Lower leg skin (tissue), 4 donors: ENCODE measurements at regions not wholly inside any gene's neighbourhood (a gene's known extent, or its start where the extent isn't known, plus 50 kb on each side); places are given as distances from the start of the nearest gene placed in this dataset.

ENCODE experiments used
- DNase-seq, 2 donors: peaks; one replicate each; pipeline ENCODE4 v3.0.0-alpha.2; 2019; ENCODE audit warnings: low spot score in 2 of 2
- H3K4me3 ChIP-seq: fragments of 200-600 bp; sonication (generic); 2 replicates; pipeline ENCODE4 v1.5.1; 2017; ENCODE audit warnings: mild to moderate bottlenecking, low read depth; ENCODE audit not compliant: poor library complexity, severe bottlenecking
- POLR2A ChIP-seq, 2 donors: fragments of 450-650 bp; IDR thresholded peaks; one replicate each; pipeline ENCODE4 v1.6.1; 2016 to 2017; ENCODE audit warnings: antibody characterized with exemption in 2 of 2, mild to moderate bottlenecking in 1 of 2, moderate library complexity in 1 of 2
- WGBS, 2 donors: methylation state at CpG; one replicate each; pipeline ENCODE4 v1.1.5; 2018; 5-methylcytosine and 5-hydroxymethylcytosine counted together
- intact Hi-C: fragments of 100-400 bp; cut with DNase I; formaldehyde crosslinking; loops from one replicate; pipeline ENCODE4 v1.15.0; 2023; ENCODE audit warnings: low total_unique reads
- TF ChIP-seq, protein P1 (sequence below), 3 donors: fragments of 450-650 bp; IDR thresholded peaks; one replicate each; pipeline ENCODE4 v1.5.1; 2016; ENCODE audit warnings: antibody characterized with exemption in 3 of 3, mild to moderate bottlenecking in 3 of 3, moderate library complexity in 2 of 3

GRCh38 chr10:89921403-89921802 is 220.0 kb downstream of the KIF20B start:
- H3K4me3 ChIP-seq: no peak overlapping the region
- intact Hi-C loops: no loop called here
- DNase-seq: no peak
- WGBS, 2 donors: 60 to 61% methylated on average over 5 of the region's 5 CpGs
- TF ChIP-seq, protein P1, sequence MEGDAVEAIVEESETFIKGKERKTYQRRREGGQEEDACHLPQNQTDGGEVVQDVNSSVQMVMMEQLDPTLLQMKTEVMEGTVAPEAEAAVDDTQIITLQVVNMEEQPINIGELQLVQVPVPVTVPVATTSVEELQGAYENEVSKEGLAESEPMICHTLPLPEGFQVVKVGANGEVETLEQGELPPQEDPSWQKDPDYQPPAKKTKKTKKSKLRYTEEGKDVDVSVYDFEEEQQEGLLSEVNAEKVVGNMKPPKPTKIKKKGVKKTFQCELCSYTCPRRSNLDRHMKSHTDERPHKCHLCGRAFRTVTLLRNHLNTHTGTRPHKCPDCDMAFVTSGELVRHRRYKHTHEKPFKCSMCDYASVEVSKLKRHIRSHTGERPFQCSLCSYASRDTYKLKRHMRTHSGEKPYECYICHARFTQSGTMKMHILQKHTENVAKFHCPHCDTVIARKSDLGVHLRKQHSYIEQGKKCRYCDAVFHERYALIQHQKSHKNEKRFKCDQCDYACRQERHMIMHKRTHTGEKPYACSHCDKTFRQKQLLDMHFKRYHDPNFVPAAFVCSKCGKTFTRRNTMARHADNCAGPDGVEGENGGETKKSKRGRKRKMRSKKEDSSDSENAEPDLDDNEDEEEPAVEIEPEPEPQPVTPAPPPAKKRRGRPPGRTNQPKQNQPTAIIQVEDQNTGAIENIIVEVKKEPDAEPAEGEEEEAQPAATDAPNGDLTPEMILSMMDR (IDR thresholded peaks at IDR 0.05): no peak
- TF ChIP-seq POLR2A (IDR thresholded peaks at IDR 0.05): no peak

DNA sequence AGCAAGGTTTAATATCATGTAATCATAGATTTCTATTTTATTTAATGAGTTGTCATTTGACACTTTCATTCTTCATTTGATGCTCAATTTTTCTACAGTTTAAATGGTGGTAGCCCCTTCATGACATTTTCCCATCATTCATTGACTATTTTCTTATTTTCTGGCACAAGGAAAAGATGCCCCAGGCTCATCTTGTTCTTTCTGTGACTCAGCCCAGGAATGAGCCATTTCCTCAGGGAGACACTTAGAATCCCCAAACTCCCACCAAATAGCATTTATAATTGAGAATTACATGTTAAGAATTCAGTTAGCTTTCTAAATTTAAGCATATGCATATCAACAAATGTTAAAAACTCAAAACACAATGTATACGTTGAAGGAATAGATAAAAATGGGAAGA is 222.3 kb downstream of the KIF20B start:
- no peak for TF ChIP-seq POLR2A (IDR thresholded peaks at IDR 0.05)
- TF ChIP-seq, protein P1 (IDR thresholded peaks at IDR 0.05): no peak
- intact Hi-C loops: no loop called here
- 67 to 83% methylated on average over 1 of the region's 1 CpG for WGBS, 2 donors
- DNase-seq: no peak
- H3K4me3 ChIP-seq: no peak overlapping the region

DNA sequence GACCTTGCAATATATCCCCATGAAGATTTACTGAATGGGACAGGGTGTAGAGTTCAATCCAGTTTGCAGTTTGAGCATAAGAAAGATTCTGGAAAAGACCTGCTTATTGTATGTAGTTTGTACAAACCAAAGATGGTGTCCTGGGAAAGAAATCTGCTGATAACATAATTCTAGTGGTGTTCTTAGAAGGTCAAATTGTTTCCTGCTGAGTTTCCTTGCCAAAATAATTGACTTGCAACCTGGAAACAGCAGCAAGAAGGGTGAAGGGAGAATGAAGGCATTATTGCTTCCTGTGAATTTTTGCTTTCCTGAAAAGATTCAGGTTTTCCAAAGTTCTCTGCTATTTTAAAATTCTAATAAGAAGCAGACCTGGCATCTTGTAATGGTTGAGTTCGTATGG is 222.9 kb downstream of the KIF20B start:
- TF ChIP-seq POLR2A (IDR thresholded peaks at IDR 0.05): no peak
- TF ChIP-seq, protein P1 (IDR thresholded peaks at IDR 0.05): no peak
- no peak overlapping the region for H3K4me3 ChIP-seq
- intact Hi-C loops: no loop called here
- 32 to 51% methylated on average over 1 of the region's 1 CpG for WGBS, 2 donors
- DNase-seq: no peak

- 96 to 100% methylated on average over 2 of the region's 2 CpGs for WGBS, 2 donors
- intact Hi-C loops: no loop called here
- TF ChIP-seq, protein P1 (IDR thresholded peaks at IDR 0.05): no peak
- TF ChIP-seq POLR2A (IDR thresholded peaks at IDR 0.05): no peak
- H3K4me3 ChIP-seq: no peak overlapping the region
- DNase-seq: no peak
Observed at GRCh38 chr10:89926736-89927135, 225.3 kb downstream of the KIF20B start.

- intact Hi-C loops: no loop called here
- TF ChIP-seq, protein P1 (IDR thresholded peaks at IDR 0.05): no peak
- no peak for TF ChIP-seq POLR2A (IDR thresholded peaks at IDR 0.05)
- H3K4me3 ChIP-seq: no peak overlapping the region
- WGBS, 2 donors: 72 to 74% methylated on average over 8 of the region's 8 CpGs
- no peak for DNase-seq
Observed at GRCh38 chr10:89929282-89930026, 228.1 kb downstream of the KIF20B start.

DNA sequence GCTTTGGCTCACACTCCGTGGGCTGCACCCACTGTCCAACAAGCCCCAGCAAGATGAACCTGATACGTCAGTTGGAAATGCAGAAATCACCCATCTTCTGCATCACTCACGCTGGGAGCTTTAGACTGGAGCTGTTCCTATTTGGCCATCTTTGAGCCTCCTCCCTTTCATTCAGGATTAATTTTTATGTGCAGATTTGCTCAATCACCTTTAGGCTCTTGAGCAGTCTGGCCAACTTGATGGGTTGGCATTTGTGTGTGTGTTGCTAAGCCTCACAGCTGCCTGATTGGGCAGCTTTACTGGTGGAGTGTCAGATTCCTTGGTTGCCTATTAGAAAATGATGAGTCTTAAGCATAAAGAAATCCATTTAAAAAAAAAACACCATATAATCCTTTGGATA is 236.1 kb downstream of the KIF20B start:
- intact Hi-C loops: no loop called here
- no peak overlapping the region for H3K4me3 ChIP-seq
- no peak for DNase-seq
- WGBS, 2 donors: 53 to 66% methylated on average over 3 of the region's 3 CpGs
- TF ChIP-seq, protein P1 (IDR thresholded peaks at IDR 0.05): no peak
- TF ChIP-seq POLR2A (IDR thresholded peaks at IDR 0.05): no peak
